ENCODE measurements at regions not wholly inside any gene's neighbourhood (a gene's known extent, or its start where the extent isn't known, plus 50 kb on each side); places are given as distances from the start of the nearest gene placed in this dataset.

DNA sequence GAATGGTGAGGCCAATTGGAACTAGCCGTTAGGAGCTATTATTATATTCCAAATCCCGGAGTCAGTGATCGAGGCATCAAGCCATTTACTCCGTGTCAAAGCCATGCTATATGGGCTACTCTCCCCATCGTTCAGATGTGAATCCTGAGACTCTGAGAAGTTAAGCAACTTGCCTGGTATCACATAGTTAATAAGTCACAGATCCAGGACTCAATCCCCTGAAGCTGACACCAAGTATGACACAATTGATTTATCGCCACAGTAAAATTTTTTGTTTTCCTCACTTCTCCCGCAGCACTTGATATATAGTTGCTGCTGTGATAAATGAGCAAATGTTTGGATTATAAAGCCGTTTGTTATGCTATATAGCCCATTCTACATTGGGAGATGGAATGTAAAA, 50.8 kb upstream of the TSHZ2 start:
- H3K4me1 Mint-ChIP-seq (ENCODE audit: unreplicated experiment), result peaks cover 42% of the 10 kb centered on the region
- TF ChIP-seq, protein P1, sequence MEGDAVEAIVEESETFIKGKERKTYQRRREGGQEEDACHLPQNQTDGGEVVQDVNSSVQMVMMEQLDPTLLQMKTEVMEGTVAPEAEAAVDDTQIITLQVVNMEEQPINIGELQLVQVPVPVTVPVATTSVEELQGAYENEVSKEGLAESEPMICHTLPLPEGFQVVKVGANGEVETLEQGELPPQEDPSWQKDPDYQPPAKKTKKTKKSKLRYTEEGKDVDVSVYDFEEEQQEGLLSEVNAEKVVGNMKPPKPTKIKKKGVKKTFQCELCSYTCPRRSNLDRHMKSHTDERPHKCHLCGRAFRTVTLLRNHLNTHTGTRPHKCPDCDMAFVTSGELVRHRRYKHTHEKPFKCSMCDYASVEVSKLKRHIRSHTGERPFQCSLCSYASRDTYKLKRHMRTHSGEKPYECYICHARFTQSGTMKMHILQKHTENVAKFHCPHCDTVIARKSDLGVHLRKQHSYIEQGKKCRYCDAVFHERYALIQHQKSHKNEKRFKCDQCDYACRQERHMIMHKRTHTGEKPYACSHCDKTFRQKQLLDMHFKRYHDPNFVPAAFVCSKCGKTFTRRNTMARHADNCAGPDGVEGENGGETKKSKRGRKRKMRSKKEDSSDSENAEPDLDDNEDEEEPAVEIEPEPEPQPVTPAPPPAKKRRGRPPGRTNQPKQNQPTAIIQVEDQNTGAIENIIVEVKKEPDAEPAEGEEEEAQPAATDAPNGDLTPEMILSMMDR (conservative IDR thresholded peaks at IDR 0.05), result no peak
- no peak overlapping the region for H3K27ac Mint-ChIP-seq
- peaks cover 4% of the 10 kb centered on the region for H3K27me3 Mint-ChIP-seq
- DNase-seq (ENCODE audit: extremely low spot score, unreplicated experiment), result no peak
- peaks cover 7% of the 10 kb centered on the region for H3K9me3 Mint-ChIP-seq
- peaks cover 4% of the 10 kb centered on the region for H3K36me3 Mint-ChIP-seq
- no peak overlapping the region for H3K4me3 Mint-ChIP-seq

DNA sequence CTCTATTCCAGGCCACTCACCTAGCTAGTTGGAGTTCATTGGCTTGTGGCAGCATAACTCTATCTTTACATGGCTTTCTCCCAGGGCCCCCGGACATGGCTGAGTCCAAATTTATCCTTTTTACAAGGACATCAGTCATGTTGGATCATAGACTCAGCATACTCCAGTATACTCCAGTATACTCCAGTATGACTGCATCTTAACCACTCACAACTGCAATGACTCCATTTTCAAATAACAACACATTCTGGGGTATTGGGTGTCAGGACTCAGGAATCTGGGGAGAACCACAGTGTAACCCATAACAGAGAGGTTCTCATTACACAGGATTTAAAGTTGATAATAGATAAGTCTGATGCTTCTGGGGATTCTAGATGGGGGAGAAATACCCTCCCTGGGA, 53.8 kb upstream of the TSHZ2 start:
- Mint-ChIP-seq H3K36me3 (no peaks in the 10 kb centered on the region), H3K27me3 (no peaks in the 10 kb centered on the region), H3K4me1 (ENCODE audit: unreplicated experiment) (peaks cover 33% of the 10 kb centered on the region), H3K27ac (no peak overlapping the region), H3K4me3 (no peak overlapping the region), H3K9me3 (peaks cover 18% of the 10 kb centered on the region)
- DNase-seq (ENCODE audit: extremely low spot score, unreplicated experiment), result no peak
- TF ChIP-seq, protein P1 (conservative IDR thresholded peaks at IDR 0.05), result no peak

DNA sequence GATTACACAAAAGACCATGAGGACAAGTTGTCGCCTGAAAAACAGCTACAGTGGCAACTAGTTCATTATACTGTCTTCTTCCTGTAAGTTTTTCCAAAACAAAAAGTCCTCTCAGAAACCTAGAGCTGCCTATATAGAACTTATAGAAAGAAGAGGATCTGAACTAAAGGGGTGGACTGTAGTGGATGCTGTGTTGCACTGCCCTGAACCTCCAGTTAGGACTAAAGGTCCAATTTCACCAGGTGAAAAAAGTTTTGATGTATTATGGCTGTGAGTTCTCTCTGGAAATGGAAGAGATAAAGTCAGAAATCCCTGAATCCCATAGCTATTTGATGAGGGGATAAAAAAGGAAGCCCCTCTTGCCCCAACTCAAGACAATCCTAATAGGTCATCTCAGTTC, 56.6 kb upstream of the TSHZ2 start:
- no peak overlapping the region for H3K27ac Mint-ChIP-seq
- no peaks in the 10 kb centered on the region for H3K27me3 Mint-ChIP-seq
- no peaks in the 10 kb centered on the region for H3K36me3 Mint-ChIP-seq
- TF ChIP-seq, protein P1 (conservative IDR thresholded peaks at IDR 0.05), result no peak
- DNase-seq (ENCODE audit: extremely low spot score, unreplicated experiment), result no peak
- peaks cover 13% of the 10 kb centered on the region for H3K9me3 Mint-ChIP-seq
- H3K4me1 Mint-ChIP-seq (ENCODE audit: unreplicated experiment), result peaks cover 13% of the 10 kb centered on the region
- H3K4me3 Mint-ChIP-seq, result no peak overlapping the region

DNA sequence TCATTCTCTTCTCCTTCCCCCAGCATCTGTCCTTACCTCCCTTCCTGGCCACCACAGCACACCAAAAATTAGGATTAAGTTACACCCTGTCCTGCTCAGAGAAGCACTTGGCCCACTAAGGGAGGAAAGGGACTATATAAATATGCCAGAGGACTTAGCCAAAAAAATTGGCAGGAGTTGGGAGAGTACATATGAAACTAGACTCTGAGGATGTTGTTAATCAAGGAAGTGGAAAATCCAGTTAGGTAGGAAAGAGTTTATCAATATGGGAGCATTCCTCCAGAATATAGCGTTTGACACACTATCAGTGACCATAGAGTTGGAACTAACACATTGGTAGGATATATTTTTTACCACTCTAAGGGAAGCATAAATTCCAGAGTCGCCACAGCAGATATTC, 57.3 kb upstream of the TSHZ2 start:
- peaks cover 13% of the 10 kb centered on the region for H3K9me3 Mint-ChIP-seq
- no peaks in the 10 kb centered on the region for H3K27me3 Mint-ChIP-seq
- TF ChIP-seq, protein P1 (conservative IDR thresholded peaks at IDR 0.05), result no peak
- H3K36me3 Mint-ChIP-seq, result no peaks in the 10 kb centered on the region
- no peak overlapping the region for H3K4me3 Mint-ChIP-seq
- no peak for DNase-seq (ENCODE audit: extremely low spot score, unreplicated experiment)
- H3K4me1 Mint-ChIP-seq (ENCODE audit: unreplicated experiment), result peaks cover 6% of the 10 kb centered on the region
- H3K27ac Mint-ChIP-seq, result no peak overlapping the region

DNA sequence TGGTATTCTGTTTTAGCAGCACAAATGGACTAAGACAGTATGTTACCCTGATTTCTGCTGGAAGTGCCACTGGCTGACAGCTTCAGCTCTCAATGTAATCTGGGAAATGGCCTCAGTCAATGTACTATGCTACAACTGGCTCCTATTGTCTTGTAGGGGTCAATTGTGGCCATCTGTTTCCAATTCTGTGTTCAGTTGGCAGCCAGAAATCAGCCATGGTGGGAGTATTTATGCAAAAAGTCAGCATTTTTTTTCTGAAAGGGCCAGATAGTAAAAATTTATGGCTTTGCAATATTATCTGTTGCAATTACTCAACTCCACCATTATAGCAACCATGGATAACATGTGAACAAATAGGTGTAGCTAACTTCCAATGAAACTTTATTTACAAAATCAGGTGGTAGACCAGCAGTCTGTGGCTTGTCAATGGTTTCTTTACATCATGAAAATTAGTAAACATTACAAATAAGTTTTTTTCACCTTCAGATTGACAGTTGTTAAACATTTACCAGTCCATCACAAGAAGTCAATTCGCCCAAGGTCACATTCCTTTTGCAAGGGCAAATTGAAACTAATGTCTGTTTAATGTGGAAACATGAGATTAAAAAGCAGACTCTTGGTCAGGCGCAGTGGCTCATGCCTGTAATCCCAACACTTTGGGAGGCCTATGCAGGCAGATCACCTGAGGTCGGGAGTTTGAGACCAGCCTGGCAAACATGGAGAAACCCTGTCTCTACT, 58.3 kb upstream of the TSHZ2 start:
- Mint-ChIP-seq H3K9me3 (peaks cover 13% of the 10 kb centered on the region), H3K4me1 (ENCODE audit: unreplicated experiment) (peaks cover 6% of the 10 kb centered on the region), H3K27ac (no peak overlapping the region), H3K27me3 (peaks cover under 1% of the 10 kb centered on the region), H3K4me3 (no peak overlapping the region), H3K36me3 (no peaks in the 10 kb centered on the region)
- TF ChIP-seq, protein P1 (conservative IDR thresholded peaks at IDR 0.05), result no peak
- DNase-seq (ENCODE audit: extremely low spot score, unreplicated experiment), result no peak

Data from type B pancreatic cell (in vitro differentiated cells).